Eye (tissue), 1 donor: ENCODE measurements at regions not wholly inside any gene's neighbourhood (a gene's known extent, or its start where the extent isn't known, plus 50 kb on each side); places are given as distances from the start of the nearest gene placed in this dataset.
A peak's percentile ranks its signal among the peaks of the same experiment; 100 is the strongest.

ENCODE experiments used
- DNase-seq: peaks from one replicate; pipeline ENCODE4 v3.0.0-alpha.2; 2015

DNA sequence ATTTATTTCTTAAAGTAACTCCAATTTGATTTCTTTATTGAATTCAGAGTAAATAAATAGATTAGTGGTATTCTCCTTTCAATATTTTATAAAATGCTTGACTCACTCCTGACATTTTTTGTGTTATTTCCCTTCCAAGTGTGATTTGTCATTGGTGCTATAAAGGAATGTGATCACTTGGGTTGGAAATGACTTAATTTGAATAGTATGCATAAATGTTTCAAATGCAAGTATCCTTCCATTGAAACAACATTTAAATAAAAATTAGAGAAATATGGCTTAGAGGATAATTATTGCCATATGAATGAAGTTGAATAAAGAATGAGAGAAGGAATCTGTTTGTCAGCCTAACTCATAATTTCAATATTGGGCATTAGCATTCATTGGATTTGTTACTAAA lies 182.7 kb downstream of the PABPC4L start:
- no peak for DNase-seq

GRCh38 chr4:134001057-134001456 lies 200.5 kb downstream of the PABPC4L start:
- DNase-seq = no peak

DNA sequence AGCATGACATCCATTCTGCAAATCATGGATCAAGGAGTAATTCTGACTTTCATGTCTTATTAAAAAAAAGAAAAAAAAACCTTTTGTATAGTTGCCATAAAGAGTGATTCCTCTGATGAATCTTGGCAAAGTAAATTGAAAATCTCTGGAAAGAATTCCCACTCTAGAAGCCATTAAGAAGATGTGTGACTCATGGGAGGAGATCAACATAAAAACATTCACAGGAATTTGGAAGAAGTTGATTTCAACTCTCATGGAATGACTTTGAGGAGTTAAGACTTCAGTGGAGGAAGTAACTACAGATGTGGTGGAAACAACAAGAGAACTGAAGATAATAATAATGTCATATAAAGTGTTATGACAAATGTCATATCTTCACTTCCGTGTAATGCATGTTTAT lies 204.2 kb downstream of the PABPC4L start:
- DNase-seq = no peak

- DNase-seq = no peak
These were observed 205.0 kb downstream of the PABPC4L start for GRCh38 chr4:133996431-133997121.

- no peak for DNase-seq
These were observed 206.2 kb downstream of the PABPC4L start for GRCh38 chr4:133995243-133995960.

- DNase-seq = no peak
These were observed 218.9 kb downstream of the PABPC4L start for GRCh38 chr4:133982533-133983224.

GRCh38 chr4:133981327-133981726 lies 220.3 kb downstream of the PABPC4L start:
- DNase-seq = no peak

DNA sequence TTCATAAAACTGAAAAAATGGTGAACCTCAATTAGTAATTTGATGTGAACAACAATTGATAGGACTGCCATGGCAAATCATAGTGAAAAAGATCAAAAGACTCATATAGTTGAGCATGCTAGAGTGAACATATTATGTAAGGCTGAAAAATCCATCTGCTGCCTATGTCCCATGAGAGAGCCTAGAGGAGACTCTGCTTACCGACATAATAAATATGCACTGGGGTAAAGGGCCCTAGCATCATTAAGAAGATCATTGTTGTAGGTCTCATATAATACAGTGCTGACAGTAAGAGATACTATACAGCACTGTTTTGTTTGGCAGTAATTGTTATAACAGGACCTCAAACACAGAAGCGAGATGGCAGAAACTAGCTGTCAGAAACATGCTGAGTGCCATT lies 229.0 kb downstream of the PABPC4L start:
- peak; percentile 72 for DNase-seq

- DNase-seq = peak; percentile 43
These were observed 232.3 kb downstream of the PABPC4L start for GRCh38 chr4:133969202-133969848.

GRCh38 chr4:133968174-133968573 lies 233.4 kb downstream of the PABPC4L start:
- no peak for DNase-seq

- no peak for DNase-seq
These were observed 240.6 kb downstream of the PABPC4L start for GRCh38 chr4:133960975-133961374.

DNA sequence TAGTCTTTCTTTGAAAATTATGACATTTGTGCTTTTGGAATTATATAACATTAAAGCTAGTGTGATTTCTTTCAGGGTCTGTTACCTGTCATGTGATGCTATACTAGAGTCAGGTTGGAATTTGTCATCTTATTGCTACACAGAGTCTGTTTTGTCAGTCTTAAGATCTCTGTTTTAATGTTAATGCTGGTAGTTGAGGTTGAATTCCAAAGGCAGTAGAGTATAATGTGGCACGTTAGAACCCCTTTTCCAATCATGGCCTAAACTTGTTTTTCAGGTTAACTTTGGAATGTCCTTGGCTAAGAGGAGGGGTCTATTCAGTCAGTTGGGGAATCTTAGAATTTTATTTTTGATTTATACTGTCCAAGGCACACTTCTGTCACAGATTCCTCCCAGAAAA lies 258.5 kb downstream of the PABPC4L start:
- no peak for DNase-seq

DNA sequence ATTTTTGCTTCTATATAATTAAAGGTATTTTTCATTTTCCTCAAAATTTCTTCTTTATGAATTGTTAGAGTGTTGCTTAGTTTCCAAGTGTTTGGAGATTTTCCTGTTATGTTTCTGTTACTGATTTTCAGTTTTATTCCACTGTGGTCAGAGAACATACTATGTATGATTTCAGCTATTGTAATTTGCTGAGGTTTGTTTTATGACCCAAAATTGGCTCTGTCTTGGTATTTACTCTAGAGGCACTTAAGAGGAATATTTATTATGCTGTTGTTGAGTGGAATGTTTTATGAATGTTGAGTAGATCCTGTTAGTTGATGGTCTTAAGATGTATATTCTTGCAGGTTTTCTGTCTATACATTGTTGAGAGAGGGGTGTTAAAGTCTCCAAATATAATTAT lies 263.5 kb downstream of the PABPC4L start:
- no peak for DNase-seq

DNA sequence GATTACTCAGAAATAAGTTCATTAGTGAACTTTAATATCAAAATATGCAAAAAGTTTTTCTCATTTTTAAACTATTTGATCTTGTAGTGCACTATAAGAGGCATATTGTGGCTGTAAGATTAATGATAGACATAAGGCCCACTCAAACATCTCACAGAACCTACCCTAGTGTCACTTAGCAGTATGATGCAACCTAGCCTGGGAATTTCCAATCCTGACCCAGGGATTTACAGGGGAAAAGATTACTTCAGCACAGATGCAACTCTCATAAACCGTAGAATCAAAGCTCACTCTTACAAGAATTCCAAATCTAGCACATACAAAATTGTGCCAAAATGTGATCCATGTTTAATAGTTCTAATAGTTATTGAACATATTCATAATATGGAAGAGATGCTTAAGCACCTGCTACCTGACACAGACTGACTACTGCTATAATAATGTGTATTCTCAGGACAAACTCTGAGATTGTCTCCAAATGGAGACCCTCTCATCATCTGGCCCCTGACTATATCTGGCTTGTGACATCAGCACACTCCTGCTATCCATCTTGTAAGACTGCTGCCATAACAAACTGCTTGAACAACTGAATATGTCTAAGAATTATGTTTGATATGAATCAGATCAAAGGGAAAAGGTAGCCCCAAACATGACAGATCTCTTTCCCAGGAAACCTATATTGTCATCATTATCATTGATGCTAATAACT lies 271.9 kb downstream of the PABPC4L start:
- no peak for DNase-seq

DNA sequence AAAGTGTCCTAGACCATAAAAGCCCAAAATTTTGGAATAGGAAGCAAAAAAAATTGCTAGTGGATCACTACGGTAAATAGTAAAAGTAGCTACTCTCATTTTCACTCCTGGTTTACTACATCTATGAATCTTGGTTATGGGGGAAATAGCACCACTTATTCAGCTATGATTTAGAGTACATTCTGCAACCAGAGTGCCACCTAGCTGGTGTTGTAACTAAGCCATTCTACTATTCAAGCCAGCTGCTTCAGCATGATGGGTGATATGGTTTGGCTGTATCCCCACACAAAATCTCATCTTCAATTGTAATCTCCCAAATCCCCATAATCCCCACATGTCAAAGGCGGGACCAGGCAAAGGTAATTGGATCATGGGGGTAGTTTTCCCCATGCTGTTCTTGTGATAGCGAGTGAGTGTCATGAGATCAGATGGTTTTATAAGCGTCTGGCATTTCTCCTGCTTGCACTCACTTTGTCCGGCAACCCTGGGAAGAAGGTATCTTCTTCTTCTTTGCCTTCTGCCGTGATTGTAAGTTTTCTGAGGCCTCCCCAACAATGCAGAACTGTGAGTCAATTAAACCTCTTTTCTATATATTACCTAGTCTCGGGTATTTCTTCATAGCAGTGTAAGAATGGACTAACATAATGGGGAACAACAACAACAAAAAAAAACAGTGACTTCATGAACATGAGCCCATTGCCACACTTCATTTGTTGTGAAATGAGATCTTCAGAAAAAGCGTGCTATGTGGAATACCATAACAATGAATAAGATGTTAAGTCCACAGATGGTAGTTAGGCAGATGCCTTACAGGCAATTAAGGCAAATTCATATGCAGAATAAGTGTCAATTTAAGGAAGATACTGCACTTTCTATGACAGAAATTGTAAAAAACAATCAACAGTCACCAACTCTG lies 280.1 kb downstream of the PABPC4L start:
- DNase-seq = no peak

- DNase-seq = no peak
These were observed 281.4 kb downstream of the PABPC4L start for GRCh38 chr4:133920236-133920635.

DNA sequence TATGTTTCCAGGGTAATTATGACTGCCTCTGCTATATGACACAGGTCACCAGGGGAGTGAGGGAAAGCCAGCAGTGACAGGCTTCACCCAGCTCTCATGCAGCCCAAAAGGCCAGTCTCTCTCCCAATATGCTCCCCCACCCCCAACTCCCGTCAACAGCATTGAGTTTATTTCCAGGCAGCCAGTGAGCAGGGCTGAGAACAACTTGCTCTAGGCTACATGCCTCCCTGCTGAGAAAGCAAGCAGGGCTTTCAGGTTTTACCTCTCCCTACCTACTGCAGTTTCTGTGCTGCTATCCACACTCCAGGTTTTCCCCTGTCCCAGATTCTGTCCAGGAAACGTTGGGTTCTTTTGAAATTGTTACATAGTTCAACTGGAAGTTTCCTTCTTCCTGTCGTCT lies 291.4 kb downstream of the PABPC4L start:
- DNase-seq = no peak

DNA sequence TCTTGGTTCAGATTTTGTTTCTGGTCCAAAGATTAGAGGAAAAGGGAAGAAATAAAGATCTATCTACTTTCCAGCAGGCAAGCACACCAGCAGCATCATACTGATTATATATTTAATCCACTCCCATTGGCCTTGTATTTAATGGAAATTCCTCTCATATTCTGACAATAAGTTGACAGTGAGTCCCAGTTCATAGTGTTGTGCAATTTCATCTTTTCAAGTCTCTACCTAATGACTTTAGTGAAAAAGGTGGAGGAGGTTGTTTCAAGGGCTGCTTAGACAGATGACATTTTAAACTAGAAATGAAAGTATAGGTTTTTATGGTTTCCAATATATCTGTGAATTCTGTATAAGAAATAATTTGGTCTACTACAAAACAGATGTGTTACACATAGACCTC lies 298.6 kb downstream of the PABPC4L start:
- DNase-seq = no peak

DNA sequence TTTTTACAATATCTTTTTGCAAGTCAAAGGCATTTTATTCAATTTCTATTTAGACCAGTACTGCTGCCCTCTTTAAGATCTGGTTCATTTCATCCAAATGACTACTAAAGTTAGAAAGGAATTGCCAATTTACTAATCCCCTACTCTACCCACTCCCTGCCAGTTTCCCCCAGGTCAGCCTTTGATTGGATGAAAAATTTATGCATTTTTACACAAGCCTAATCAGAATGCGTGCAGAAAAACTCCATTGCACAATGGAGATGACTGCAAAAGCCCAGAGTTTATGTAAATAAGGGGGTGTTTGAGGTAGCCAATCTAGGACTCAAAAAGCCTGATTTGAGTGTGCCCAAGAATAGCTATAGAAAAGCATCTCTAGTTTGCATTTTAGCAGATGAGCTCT lies 310.6 kb downstream of the PABPC4L start:
- no peak for DNase-seq

- no peak for DNase-seq
These were observed 313.9 kb downstream of the PABPC4L start for GRCh38 chr4:133887723-133888122.

- DNase-seq = no peak
These were observed 332.1 kb downstream of the PABPC4L start for GRCh38 chr4:133869486-133869885.

DNA sequence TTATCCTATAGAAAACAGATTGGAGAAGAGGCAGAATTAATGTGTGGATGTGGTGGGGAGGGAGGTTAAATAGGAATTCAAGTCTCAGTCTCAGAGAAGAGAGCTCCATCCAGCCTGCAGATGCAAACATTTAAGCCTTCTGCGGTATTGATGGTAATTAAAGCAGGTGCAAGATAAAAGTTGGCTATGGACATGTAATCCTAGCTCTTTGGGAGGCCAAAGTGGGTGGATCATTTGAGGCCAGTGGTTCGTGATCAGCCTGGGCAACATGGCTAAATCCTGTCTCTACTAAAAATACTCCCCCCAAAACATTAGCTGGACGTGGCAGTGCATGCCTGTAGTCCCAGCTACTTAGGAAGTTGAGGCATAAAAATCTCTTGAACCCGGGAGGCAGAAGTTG lies 332.7 kb downstream of the PABPC4L start:
- DNase-seq = no peak
